ENCODE measurements at regions not wholly inside any gene's neighbourhood (a gene's known extent, or its start where the extent isn't known, plus 50 kb on each side); places are given as distances from the start of the nearest gene placed in this dataset.
"Not testable (repeated sequence)": the region's sequence is repeated elsewhere in the genome, so short reads cannot be mapped to it uniquely, and the experiment has no call there.

DNA sequence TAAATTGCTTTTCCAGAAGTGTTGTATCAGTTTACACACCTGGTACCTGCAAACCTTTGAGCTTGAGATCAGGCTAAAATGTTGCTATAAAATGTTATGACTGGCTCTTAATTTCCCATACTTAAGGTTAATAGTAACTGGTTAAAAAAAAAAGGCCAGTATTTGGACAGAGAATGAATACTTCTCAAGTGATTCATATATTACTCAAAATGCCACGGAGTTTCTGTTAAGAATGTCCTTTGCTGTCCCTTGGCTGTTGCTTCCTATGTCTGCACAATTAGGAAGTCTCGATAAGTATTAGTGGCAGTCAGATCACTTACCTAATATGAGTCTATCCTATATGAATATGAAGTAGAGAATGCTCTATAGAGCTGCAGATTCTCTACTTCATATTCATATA is 232.2 kb upstream of the IGFBP7 start:
- Mint-ChIP-seq H3K4me1 (ENCODE audit: low read depth, unreplicated experiment) (no peaks in the 10 kb centered on the region), H3K27me3 (ENCODE audit: unreplicated experiment) (no peaks in the 10 kb centered on the region), H3K9me3 (ENCODE audit: low read depth, unreplicated experiment) (no peaks in the 10 kb centered on the region), H3K27ac (ENCODE audit: unreplicated experiment) (no peak overlapping the region), H3K36me3 (ENCODE audit: insufficient read depth, unreplicated experiment) (no peaks in the 10 kb centered on the region), H3K4me3 (ENCODE audit: low read depth, unreplicated experiment) (no peak overlapping the region)
- DNase-seq, result no peak
- TF ChIP-seq, protein P1, sequence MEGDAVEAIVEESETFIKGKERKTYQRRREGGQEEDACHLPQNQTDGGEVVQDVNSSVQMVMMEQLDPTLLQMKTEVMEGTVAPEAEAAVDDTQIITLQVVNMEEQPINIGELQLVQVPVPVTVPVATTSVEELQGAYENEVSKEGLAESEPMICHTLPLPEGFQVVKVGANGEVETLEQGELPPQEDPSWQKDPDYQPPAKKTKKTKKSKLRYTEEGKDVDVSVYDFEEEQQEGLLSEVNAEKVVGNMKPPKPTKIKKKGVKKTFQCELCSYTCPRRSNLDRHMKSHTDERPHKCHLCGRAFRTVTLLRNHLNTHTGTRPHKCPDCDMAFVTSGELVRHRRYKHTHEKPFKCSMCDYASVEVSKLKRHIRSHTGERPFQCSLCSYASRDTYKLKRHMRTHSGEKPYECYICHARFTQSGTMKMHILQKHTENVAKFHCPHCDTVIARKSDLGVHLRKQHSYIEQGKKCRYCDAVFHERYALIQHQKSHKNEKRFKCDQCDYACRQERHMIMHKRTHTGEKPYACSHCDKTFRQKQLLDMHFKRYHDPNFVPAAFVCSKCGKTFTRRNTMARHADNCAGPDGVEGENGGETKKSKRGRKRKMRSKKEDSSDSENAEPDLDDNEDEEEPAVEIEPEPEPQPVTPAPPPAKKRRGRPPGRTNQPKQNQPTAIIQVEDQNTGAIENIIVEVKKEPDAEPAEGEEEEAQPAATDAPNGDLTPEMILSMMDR (IDR thresholded peaks at IDR 0.05; ENCODE audit: unreplicated experiment), result no peak
- CTCF ChIA-PET, result interaction anchor here (0.5 kb wide), 1 partner anchor 15 kb away, joined by 3 read pairs; no protein-coding TSS in a partner anchor
- intact Hi-C loops (cut with micrococcal nuclease; ENCODE audit: unreplicated experiment), result no loop called here
- no TSS peak for BruUV-seq (replicated peaks)

DNA sequence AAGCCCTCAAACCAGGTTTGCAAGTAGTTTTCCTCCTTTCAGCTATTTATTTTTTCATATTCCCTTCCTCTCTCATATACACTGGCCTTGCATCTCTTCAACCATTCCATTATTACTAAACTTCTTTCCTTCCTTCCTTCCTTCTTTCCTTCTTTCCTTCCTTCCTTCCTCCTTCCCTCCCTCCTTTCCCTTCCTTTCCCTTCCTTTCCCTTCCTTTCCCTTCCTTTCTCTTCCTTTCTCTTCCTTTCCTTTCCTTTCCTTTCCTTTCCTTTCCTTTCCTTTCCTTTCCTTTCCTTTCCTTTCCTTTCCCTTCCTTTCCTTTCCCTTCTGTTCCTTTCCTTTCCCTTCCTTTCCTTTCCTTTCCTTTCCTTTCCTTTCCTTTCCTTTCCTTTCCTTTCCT is 228.7 kb upstream of the IGFBP7 start:
- intact Hi-C loops (cut with micrococcal nuclease; ENCODE audit: unreplicated experiment); H3K9me3 Mint-ChIP-seq (ENCODE audit: low read depth, unreplicated experiment); BruUV-seq (replicated peaks); H3K4me1 Mint-ChIP-seq (ENCODE audit: low read depth, unreplicated experiment); H3K27ac Mint-ChIP-seq (ENCODE audit: unreplicated experiment); DNase-seq; H3K36me3 Mint-ChIP-seq (ENCODE audit: insufficient read depth, unreplicated experiment); CTCF ChIA-PET; H3K4me3 Mint-ChIP-seq (ENCODE audit: low read depth, unreplicated experiment): not testable (repeated sequence)
- H3K27me3 Mint-ChIP-seq (ENCODE audit: unreplicated experiment), result peaks cover 13% of the 10 kb centered on the region

DNA sequence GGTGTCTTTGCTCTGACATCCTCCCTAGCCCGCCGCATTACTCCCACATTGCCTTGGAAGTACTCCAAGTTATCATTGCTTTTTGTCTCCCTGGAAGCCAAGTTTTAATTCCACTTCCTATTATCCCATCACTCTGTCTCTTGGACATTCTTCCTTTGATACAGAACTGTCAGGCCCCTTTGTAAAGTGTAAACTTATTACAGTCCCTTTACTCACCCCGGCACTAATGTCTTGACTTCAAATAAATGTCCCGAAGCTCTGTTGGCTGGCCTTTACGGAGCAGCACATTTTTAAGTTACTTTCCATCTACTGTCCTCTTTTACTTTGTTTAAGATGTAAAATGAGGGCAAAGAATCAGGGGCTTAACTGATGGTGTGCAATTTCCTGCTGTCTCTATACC is 223.5 kb upstream of the IGFBP7 start:
- Mint-ChIP-seq H3K27me3 (ENCODE audit: unreplicated experiment) (peaks cover 13% of the 10 kb centered on the region), H3K4me1 (ENCODE audit: low read depth, unreplicated experiment) (no peaks in the 10 kb centered on the region), H3K9me3 (ENCODE audit: low read depth, unreplicated experiment) (no peaks in the 10 kb centered on the region), H3K4me3 (ENCODE audit: low read depth, unreplicated experiment) (no peak overlapping the region), H3K36me3 (ENCODE audit: insufficient read depth, unreplicated experiment) (no peaks in the 10 kb centered on the region), H3K27ac (ENCODE audit: unreplicated experiment) (no peak overlapping the region)
- intact Hi-C loops (cut with micrococcal nuclease; ENCODE audit: unreplicated experiment), result no loop called here
- CTCF ChIA-PET, result no interaction called here
- TF ChIP-seq, protein P1 (IDR thresholded peaks at IDR 0.05; ENCODE audit: unreplicated experiment), result no peak
- no peak for DNase-seq
- no TSS peak for BruUV-seq (replicated peaks)

DNA sequence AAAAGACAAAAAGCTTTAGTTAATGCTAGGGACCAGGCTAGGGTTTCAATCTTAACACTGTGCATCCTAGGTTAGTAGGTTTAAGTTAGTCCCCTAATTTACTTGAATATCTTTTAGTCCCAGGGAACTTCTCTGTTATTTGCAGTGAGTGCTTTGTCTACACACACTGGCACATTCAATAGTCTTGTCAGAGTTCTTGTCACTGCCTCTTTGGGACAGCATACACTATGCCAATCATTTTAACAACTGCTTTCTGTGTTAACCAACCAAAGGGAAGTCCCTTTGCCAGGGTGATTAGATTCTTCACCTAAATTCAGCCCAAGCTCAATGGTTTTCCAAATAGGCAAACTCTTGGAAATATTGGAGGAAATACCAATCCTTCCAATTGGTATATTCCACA is 221.8 kb upstream of the IGFBP7 start:
- no TSS peak for BruUV-seq (replicated peaks)
- TF ChIP-seq, protein P1 (IDR thresholded peaks at IDR 0.05; ENCODE audit: unreplicated experiment), result no peak
- Mint-ChIP-seq H3K4me1 (ENCODE audit: low read depth, unreplicated experiment) (no peaks in the 10 kb centered on the region), H3K4me3 (ENCODE audit: low read depth, unreplicated experiment) (no peak overlapping the region), H3K36me3 (ENCODE audit: insufficient read depth, unreplicated experiment) (no peaks in the 10 kb centered on the region), H3K27me3 (ENCODE audit: unreplicated experiment) (peaks cover 13% of the 10 kb centered on the region), H3K27ac (ENCODE audit: unreplicated experiment) (no peak overlapping the region), H3K9me3 (ENCODE audit: low read depth, unreplicated experiment) (no peaks in the 10 kb centered on the region)
- no peak for DNase-seq
- CTCF ChIA-PET, result no interaction called here
- intact Hi-C loops (cut with micrococcal nuclease; ENCODE audit: unreplicated experiment), result no loop called here

DNA sequence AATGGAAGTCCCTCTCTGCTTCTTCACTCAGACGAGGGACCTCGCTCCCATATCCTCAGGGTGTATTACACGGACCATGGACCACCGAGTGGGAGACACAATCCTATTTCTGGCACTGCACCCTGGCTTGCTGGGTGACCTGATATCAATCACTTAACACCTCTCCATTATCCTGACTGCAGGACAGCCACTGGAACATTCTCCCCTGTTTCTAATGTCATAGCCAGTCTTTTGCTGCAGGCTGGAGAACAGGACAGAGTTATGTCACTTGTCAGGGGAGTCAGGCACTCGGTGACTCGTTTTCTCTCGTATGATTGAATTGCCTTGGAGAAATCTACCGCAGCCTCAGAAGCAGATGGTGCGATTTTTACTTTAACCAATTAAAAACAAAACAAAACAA is 219.1 kb upstream of the IGFBP7 start:
- CTCF ChIA-PET, result no interaction called here
- Mint-ChIP-seq H3K9me3 (ENCODE audit: low read depth, unreplicated experiment) (no peaks in the 10 kb centered on the region), H3K4me1 (ENCODE audit: low read depth, unreplicated experiment) (no peaks in the 10 kb centered on the region), H3K36me3 (ENCODE audit: insufficient read depth, unreplicated experiment) (no peaks in the 10 kb centered on the region), H3K27ac (ENCODE audit: unreplicated experiment) (no peak overlapping the region), H3K27me3 (ENCODE audit: unreplicated experiment) (peaks cover 2% of the 10 kb centered on the region), H3K4me3 (ENCODE audit: low read depth, unreplicated experiment) (no peak overlapping the region)
- no TSS peak for BruUV-seq (replicated peaks)
- DNase-seq, result no peak
- intact Hi-C loops (cut with micrococcal nuclease; ENCODE audit: unreplicated experiment), result no loop called here
- TF ChIP-seq, protein P1 (IDR thresholded peaks at IDR 0.05; ENCODE audit: unreplicated experiment), result no peak

Measured in Calu3 (cell line).